Prostate gland (tissue), 2 donors: ENCODE measurements at regions not wholly inside any gene's neighbourhood (a gene's known extent, or its start where the extent isn't known, plus 50 kb on each side); places are given as distances from the start of the nearest gene placed in this dataset.

Source experiments
- DNase-seq: peaks from one replicate; pipeline ENCODE4 v3.0.0-alpha.2; 2019; ENCODE audit warnings: low spot score
- H3K27ac ChIP-seq, 2 donors: fragments of 200-600 bp; sonication (generic); 2 replicates each; pipeline ENCODE4 v1.5.1; 2017 to 2019
- H3K27me3 ChIP-seq: fragments of 200-600 bp; sonication (generic); replicated peaks from 2 replicates; pipeline ENCODE4 v1.5.1; 2019; ENCODE audit not compliant: insufficient read depth
- H3K36me3 ChIP-seq, 2 donors: fragments of 200-600 bp; sonication (generic); 1 replicate in 1 of 2; 2 replicates in 1 of 2; pipeline versions ENCODE4 v1.5.1 to v1.8.1; 2017 to 2019
- H3K4me1 ChIP-seq: fragments of 200-600 bp; sonication (generic); replicated peaks from 2 replicates; pipeline ENCODE4 v1.5.1; 2019
- H3K4me3 ChIP-seq, 2 donors: fragments of 200-600 bp; sonication (generic); 2 replicates each; pipeline ENCODE4 v1.5.1; 2017 to 2019
- H3K9me3 ChIP-seq: fragments of 200-600 bp; sonication (generic); 2 replicates; pipeline ENCODE4 v1.5.1; 2017
- POLR2A ChIP-seq: fragments of 450-650 bp; IDR thresholded peaks from one replicate; pipeline ENCODE4 v1.6.1; 2016; ENCODE audit warnings: antibody characterized with exemption, mild to moderate bottlenecking
- POLR2AphosphoS5 ChIP-seq: sonication (generic); formaldehyde crosslinking; IDR thresholded peaks from one replicate; pipeline ENCODE4 v1.6.1; 2017; ENCODE audit warnings: antibody characterized with exemption
- WGBS: methylation state at CpG from one replicate; pipeline ENCODE4 v1.1.5; 2018; 5-methylcytosine and 5-hydroxymethylcytosine counted together
- intact Hi-C: fragments of 100-400 bp; cut with DNase I; formaldehyde crosslinking; loops from one replicate; pipeline ENCODE4 v1.14.2; 2022
- TF ChIP-seq, protein P1 (sequence below), 4 experiments: fragments of 200-600 bp in 2 of 4; fragments of 450-650 bp in 2 of 4; sonication (generic) in 2 of 4; IDR thresholded peaks; 1 replicate in 3 of 4; 2 replicates in 1 of 4; pipeline ENCODE4 v1.5.1; 2016 to 2019; ENCODE audit warnings: antibody characterized with exemption in 4 of 4, mild to moderate bottlenecking in 2 of 4, moderate library complexity in 2 of 4

DNA sequence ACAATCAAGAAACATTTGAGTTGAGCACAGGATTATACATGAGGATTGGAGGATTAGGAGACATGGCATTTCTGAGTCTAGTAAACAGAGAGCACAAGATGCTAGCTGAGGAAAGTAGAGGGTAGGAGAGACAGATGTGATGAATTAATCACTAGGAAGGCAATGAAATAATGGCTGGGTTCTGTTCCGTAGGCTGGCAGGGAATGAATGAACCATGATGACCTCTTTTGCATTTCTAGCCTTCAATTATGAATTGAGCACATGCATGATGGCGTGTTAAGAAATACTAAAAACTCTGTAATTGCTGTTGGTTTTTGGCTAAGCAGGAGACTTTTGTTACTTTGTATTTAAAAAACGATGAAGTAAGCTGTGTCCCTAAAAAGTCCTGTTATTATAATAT lies 420.0 kb upstream of the TLE4 start:
- H3K4me1 ChIP-seq: no peaks in the 10 kb centered on the region
- H3K27me3 ChIP-seq: no peaks in the 10 kb centered on the region
- no peak for DNase-seq
- TF ChIP-seq POLR2A (no peak), POLR2AphosphoS5 (no peak)
- TF ChIP-seq, protein P1, sequence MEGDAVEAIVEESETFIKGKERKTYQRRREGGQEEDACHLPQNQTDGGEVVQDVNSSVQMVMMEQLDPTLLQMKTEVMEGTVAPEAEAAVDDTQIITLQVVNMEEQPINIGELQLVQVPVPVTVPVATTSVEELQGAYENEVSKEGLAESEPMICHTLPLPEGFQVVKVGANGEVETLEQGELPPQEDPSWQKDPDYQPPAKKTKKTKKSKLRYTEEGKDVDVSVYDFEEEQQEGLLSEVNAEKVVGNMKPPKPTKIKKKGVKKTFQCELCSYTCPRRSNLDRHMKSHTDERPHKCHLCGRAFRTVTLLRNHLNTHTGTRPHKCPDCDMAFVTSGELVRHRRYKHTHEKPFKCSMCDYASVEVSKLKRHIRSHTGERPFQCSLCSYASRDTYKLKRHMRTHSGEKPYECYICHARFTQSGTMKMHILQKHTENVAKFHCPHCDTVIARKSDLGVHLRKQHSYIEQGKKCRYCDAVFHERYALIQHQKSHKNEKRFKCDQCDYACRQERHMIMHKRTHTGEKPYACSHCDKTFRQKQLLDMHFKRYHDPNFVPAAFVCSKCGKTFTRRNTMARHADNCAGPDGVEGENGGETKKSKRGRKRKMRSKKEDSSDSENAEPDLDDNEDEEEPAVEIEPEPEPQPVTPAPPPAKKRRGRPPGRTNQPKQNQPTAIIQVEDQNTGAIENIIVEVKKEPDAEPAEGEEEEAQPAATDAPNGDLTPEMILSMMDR (IDR thresholded peaks at IDR 0.05): no peak
- intact Hi-C loops: no loop called here
- no peaks in the 10 kb centered on the region for H3K9me3 ChIP-seq
- WGBS: 93% methylated on average over 3 of the region's 3 CpGs
- H3K27ac ChIP-seq: no peak overlapping the region
- H3K4me3 ChIP-seq: no peak overlapping the region
- no peaks in the 10 kb centered on the region for H3K36me3 ChIP-seq

GRCh38 chr9:79152306-79152705 lies 419.5 kb upstream of the TLE4 start:
- intact Hi-C loops: no loop called here
- H3K27ac ChIP-seq: no peak overlapping the region
- no peaks in the 10 kb centered on the region for H3K36me3 ChIP-seq
- H3K4me1 ChIP-seq: no peaks in the 10 kb centered on the region
- no peaks in the 10 kb centered on the region for H3K9me3 ChIP-seq
- no peak for DNase-seq
- H3K27me3 ChIP-seq: no peaks in the 10 kb centered on the region
- H3K4me3 ChIP-seq: no peak overlapping the region
- 56% methylated on average over 2 of the region's 2 CpGs for WGBS
- TF ChIP-seq POLR2A (no peak), POLR2AphosphoS5 (no peak)
- TF ChIP-seq, protein P1 (IDR thresholded peaks at IDR 0.05): no peak

GRCh38 chr9:79154806-79155205 lies 417.0 kb upstream of the TLE4 start:
- TF ChIP-seq, protein P1 (IDR thresholded peaks at IDR 0.05): no peak
- no peak for TF ChIP-seq POLR2AphosphoS5
- no peak for TF ChIP-seq POLR2A
- 80% methylated on average over 2 of the region's 2 CpGs for WGBS
- H3K27ac ChIP-seq: no peak overlapping the region

GRCh38 chr9:79155308-79155707 lies 416.5 kb upstream of the TLE4 start:
- no peak for DNase-seq
- Histone ChIP-seq H3K27me3 (no peaks in the 10 kb centered on the region), H3K4me1 (no peaks in the 10 kb centered on the region), H3K4me3 (no peak overlapping the region), H3K27ac (no peak overlapping the region), H3K36me3 (no peaks in the 10 kb centered on the region), H3K9me3 (no peaks in the 10 kb centered on the region)
- 57% methylated on average over 1 of the region's 1 CpG for WGBS
- no peak for TF ChIP-seq POLR2AphosphoS5
- no peak for TF ChIP-seq POLR2A
- TF ChIP-seq, protein P1 (IDR thresholded peaks at IDR 0.05): no peak
- intact Hi-C loops: no loop called here

More at GRCh38 chr9:79154806-79155205, 417.0 kb upstream of the TLE4 start:
- H3K36me3 ChIP-seq: no peaks in the 10 kb centered on the region
- H3K27me3 ChIP-seq: no peaks in the 10 kb centered on the region
- intact Hi-C loops: no loop called here
- no peak for DNase-seq
- H3K4me3 ChIP-seq: no peak overlapping the region
- H3K4me1 ChIP-seq: no peaks in the 10 kb centered on the region
- no peaks in the 10 kb centered on the region for H3K9me3 ChIP-seq

GRCh38 chr9:79163544-79163943 lies 408.2 kb upstream of the TLE4 start:
- H3K36me3 ChIP-seq: no peaks in the 10 kb centered on the region
- H3K4me1 ChIP-seq: peaks cover 5% of the 10 kb centered on the region
- H3K27ac ChIP-seq: no peak overlapping the region
- H3K4me3 ChIP-seq: no peak overlapping the region
- no peaks in the 10 kb centered on the region for H3K27me3 ChIP-seq
- no peak for TF ChIP-seq POLR2AphosphoS5
- TF ChIP-seq POLR2A: no peak
- TF ChIP-seq, protein P1 (IDR thresholded peaks at IDR 0.05): no peak
- intact Hi-C loops: no loop called here
- DNase-seq: no peak
- H3K9me3 ChIP-seq: no peaks in the 10 kb centered on the region
- 100% methylated on average over 2 of the region's 2 CpGs for WGBS
